ENCODE measurements at regions not wholly inside any gene's neighbourhood (a gene's known extent, or its start where the extent isn't known, plus 50 kb on each side); places are given as distances from the start of the nearest gene placed in this dataset.

- Histone ChIP-seq H2AFZ (replicated peaks; ENCODE audit: low read length, poor library complexity) (no peak overlapping the region), H4K20me1 (ENCODE audit: insufficient read depth, low read length) (no peaks in the 10 kb centered on the region), H2BK5ac (ENCODE audit: low read depth, low read length, poor library complexity, severe bottlenecking) (no peak overlapping the region), H3K9ac (ENCODE audit: low read depth, low read length) (no peak overlapping the region), H2BK120ac (ENCODE audit: low read depth, low read length) (no peak overlapping the region), H3K23ac (ENCODE audit: low read depth, low read length) (no peak overlapping the region), H3K27me3 (ENCODE audit: control insufficient read depth, insufficient read depth, low read length) (no peaks in the 10 kb centered on the region), H4K8ac (ENCODE audit: low read depth in 2 of 2, low read length in 2 of 2) (no peak overlapping the region), H3K4me2 (ENCODE audit: low read depth, low read length) (no peak overlapping the region), H3K4ac (ENCODE audit: low read depth, low read length) (no peak overlapping the region), H4K5ac (ENCODE audit: low read depth, low read length) (no peak overlapping the region), H3K4me3 (ENCODE audit: insufficient read depth, low read depth, low read length) (no peak overlapping the region), H3K36me3 (ENCODE audit: control insufficient read depth, insufficient read depth, low read length) (no peaks in the 10 kb centered on the region), H2AK5ac (ENCODE audit: low read depth, low read length) (no peak overlapping the region), H2AK9ac (replicated peaks; ENCODE audit: low read depth, low read length, poor library complexity) (no peak overlapping the region), H2BK15ac (ENCODE audit: low read depth, low read length) (no peak overlapping the region), H4K91ac (ENCODE audit: insufficient read depth, low read depth, low read length) (no peak overlapping the region), H3K56ac (ENCODE audit: extremely low read depth, insufficient read depth, low read length) (no peak overlapping the region), H3K79me1 (ENCODE audit: low read depth in 1 of 2, low read length in 2 of 2) (no peaks in the 10 kb centered on the region), H3K9me1 (ENCODE audit: insufficient read depth, low read length) (no peaks in the 10 kb centered on the region), H3K4me1 (ENCODE audit: control insufficient read depth, insufficient read depth, low read length) (no peaks in the 10 kb centered on the region), H2BK20ac (ENCODE audit: low read depth, low read length) (no peak overlapping the region), H3K27ac (ENCODE audit: insufficient read depth, low read length) (no peak overlapping the region), H3K18ac (ENCODE audit: low read depth, low read length) (no peak overlapping the region), H3K14ac (replicated peaks; ENCODE audit: low read depth, low read length) (no peak overlapping the region), H3K9me3 (ENCODE audit: control insufficient read depth, insufficient read depth, low read length) (peaks cover 4% of the 10 kb centered on the region; the same call in 1 of the 2 replicates)
- no CpG with 5 or more reads among the region's 5 CpGs for WGBS, 2 experiments (ENCODE audit: extremely low coverage in 2 of 2, insufficient read length in 1 of 2)
- ChIA-PET CTCF (no interaction called here), POLR2A (ENCODE audit: unreplicated experiment) (no interaction called here)
- ATAC-seq (ENCODE audit: low read depth) (no peak), DNase-seq (no peak)
- in situ Hi-C loops (cut with MboI; ENCODE audit: low sequenced_read_pairs) (no loop called here), dilution Hi-C loops (cut with HindIII; ENCODE audit: low sequenced_read_pairs, unreplicated experiment) (no loop called here), intact Hi-C loops (cut with micrococcal nuclease) (no loop called here)
- no TSS peak for BruUV-seq (replicated peaks)
- TF ChIP-seq, protein P1, sequence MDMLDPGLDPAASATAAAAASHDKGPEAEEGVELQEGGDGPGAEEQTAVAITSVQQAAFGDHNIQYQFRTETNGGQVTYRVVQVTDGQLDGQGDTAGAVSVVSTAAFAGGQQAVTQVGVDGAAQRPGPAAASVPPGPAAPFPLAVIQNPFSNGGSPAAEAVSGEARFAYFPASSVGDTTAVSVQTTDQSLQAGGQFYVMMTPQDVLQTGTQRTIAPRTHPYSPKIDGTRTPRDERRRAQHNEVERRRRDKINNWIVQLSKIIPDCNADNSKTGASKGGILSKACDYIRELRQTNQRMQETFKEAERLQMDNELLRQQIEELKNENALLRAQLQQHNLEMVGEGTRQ (IDR thresholded peaks at IDR 0.05; ENCODE audit: low read depth, low read length) = no peak
- TF ChIP-seq, protein P2, sequence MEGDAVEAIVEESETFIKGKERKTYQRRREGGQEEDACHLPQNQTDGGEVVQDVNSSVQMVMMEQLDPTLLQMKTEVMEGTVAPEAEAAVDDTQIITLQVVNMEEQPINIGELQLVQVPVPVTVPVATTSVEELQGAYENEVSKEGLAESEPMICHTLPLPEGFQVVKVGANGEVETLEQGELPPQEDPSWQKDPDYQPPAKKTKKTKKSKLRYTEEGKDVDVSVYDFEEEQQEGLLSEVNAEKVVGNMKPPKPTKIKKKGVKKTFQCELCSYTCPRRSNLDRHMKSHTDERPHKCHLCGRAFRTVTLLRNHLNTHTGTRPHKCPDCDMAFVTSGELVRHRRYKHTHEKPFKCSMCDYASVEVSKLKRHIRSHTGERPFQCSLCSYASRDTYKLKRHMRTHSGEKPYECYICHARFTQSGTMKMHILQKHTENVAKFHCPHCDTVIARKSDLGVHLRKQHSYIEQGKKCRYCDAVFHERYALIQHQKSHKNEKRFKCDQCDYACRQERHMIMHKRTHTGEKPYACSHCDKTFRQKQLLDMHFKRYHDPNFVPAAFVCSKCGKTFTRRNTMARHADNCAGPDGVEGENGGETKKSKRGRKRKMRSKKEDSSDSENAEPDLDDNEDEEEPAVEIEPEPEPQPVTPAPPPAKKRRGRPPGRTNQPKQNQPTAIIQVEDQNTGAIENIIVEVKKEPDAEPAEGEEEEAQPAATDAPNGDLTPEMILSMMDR (conservative IDR thresholded peaks at IDR 0.05; ENCODE audit: low read depth, low read length) = no peak
- TF ChIP-seq RCOR1 (IDR thresholded peaks at IDR 0.05; ENCODE audit: insufficient replicate concordance, low read length) (no peak), MXI1 (IDR thresholded peaks at IDR 0.05; ENCODE audit: borderline replicate concordance, low read depth, low read length) (no peak), POLR2A (IDR thresholded peaks at IDR 0.05; ENCODE audit: low read depth, low read length) (no peak), MAZ (IDR thresholded peaks at IDR 0.05; ENCODE audit: borderline replicate concordance, low read depth, low read length) (no peak), NFE2L2 (IDR thresholded peaks at IDR 0.05; ENCODE audit: low read depth, low read length) (no peak), BHLHE40 (IDR thresholded peaks at IDR 0.05; ENCODE audit: low read depth, low read length) (no peak), RFX5 (IDR thresholded peaks at IDR 0.05; ENCODE audit: low read depth, low read length) (no peak), CEBPB (IDR thresholded peaks at IDR 0.05; ENCODE audit: low read depth, low read length) (no peak), MAFK (IDR thresholded peaks at IDR 0.05; ENCODE audit: low read depth, low read length) (no peak), FOS (IDR thresholded peaks at IDR 0.05; ENCODE audit: low read depth, low read length) (no peak), RAD21 (IDR thresholded peaks at IDR 0.05; ENCODE audit: low read length) (no peak), SMC3 (IDR thresholded peaks at IDR 0.05; ENCODE audit: low read depth, low read length) (no peak), CHD1 (IDR thresholded peaks at IDR 0.05; ENCODE audit: low read depth, low read length) (no peak)
- TF ChIP-seq, protein P3, sequence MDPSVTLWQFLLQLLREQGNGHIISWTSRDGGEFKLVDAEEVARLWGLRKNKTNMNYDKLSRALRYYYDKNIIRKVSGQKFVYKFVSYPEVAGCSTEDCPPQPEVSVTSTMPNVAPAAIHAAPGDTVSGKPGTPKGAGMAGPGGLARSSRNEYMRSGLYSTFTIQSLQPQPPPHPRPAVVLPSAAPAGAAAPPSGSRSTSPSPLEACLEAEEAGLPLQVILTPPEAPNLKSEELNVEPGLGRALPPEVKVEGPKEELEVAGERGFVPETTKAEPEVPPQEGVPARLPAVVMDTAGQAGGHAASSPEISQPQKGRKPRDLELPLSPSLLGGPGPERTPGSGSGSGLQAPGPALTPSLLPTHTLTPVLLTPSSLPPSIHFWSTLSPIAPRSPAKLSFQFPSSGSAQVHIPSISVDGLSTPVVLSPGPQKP (IDR thresholded peaks at IDR 0.05; ENCODE audit: borderline replicate concordance, low read depth, low read length) = no peak
These were observed 332.9 kb upstream of the CCNG1 start for GRCh38 chr5:163104464-163104863.

Measured in IMR-90 (cell line).